ENCODE measurements at regions not wholly inside any gene's neighbourhood (a gene's known extent, or its start where the extent isn't known, plus 50 kb on each side); places are given as distances from the start of the nearest gene placed in this dataset.

DNA sequence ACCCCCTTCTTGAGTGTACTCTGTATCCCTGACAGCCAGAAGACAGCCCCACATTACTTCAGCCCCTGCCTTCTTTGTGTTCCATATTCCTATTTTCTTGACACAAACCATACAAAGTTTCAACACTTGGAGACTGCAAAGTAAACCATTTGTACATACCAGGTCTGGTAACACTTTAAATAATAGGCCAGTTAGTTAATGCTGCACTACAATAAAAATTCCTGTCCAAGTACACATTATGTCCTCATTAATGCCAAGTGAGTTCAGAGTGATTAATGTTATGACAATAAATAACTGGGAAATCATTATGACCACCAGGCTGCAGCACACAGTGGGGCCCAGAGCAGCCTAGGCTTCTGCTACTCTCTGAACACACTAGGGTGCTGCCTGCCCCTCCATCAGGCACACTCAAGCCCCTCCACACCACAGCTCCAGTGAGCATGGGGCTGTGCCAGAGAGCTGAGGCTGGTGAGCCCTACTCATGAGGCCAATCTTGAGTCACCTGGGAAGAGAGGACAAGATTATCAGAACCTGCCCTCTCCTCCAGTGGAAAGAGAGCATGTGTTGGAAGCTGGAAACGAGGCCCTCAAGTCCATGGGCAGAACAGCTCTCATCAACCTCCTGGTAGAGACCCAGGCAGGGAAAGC, 138.7 kb downstream of the TTC32 start:
- TF ChIP-seq, protein P1, sequence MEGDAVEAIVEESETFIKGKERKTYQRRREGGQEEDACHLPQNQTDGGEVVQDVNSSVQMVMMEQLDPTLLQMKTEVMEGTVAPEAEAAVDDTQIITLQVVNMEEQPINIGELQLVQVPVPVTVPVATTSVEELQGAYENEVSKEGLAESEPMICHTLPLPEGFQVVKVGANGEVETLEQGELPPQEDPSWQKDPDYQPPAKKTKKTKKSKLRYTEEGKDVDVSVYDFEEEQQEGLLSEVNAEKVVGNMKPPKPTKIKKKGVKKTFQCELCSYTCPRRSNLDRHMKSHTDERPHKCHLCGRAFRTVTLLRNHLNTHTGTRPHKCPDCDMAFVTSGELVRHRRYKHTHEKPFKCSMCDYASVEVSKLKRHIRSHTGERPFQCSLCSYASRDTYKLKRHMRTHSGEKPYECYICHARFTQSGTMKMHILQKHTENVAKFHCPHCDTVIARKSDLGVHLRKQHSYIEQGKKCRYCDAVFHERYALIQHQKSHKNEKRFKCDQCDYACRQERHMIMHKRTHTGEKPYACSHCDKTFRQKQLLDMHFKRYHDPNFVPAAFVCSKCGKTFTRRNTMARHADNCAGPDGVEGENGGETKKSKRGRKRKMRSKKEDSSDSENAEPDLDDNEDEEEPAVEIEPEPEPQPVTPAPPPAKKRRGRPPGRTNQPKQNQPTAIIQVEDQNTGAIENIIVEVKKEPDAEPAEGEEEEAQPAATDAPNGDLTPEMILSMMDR (IDR thresholded peaks at IDR 0.05; ENCODE audit: low read length), result no peak
- TF ChIP-seq EZH2 (optimal IDR thresholded peaks at IDR 0.05; ENCODE audit: low read depth, low read length) (no peak), EZH2phosphoT487 (IDR thresholded peaks at IDR 0.05; ENCODE audit: low read length) (no peak)

Measured in MM.1S (cell line).